ENCODE measurements at regions not wholly inside any gene's neighbourhood (a gene's known extent, or its start where the extent isn't known, plus 50 kb on each side); places are given as distances from the start of the nearest gene placed in this dataset.

- TF ChIP-seq POLR2AphosphoS5 (IDR thresholded peaks at IDR 0.05; ENCODE audit: borderline replicate concordance, low read depth, low read length) = no peak
- no peak for TF ChIP-seq FOXP2 (optimal IDR thresholded peaks at IDR 0.05; ENCODE audit: control extremely low read depth, extremely low read length, insufficient read depth)
Measured at GRCh38 chr1:60345621-60346020, 272.1 kb upstream of the C1orf87 start.

All from SK-N-MC (cell line).